ENCODE measurements at regions not wholly inside any gene's neighbourhood (a gene's known extent, or its start where the extent isn't known, plus 50 kb on each side); places are given as distances from the start of the nearest gene placed in this dataset.

GRCh38 chr17:77343031-77343800 is 202.4 kb downstream of the SEC14L1 start:
- Histone ChIP-seq H3K4me1 (peaks cover 0 to 6% of the 10 kb centered on the region in 2 donors), H3K27ac (no peak overlapping the region), H3K4me3 (no peak overlapping the region), H3K36me3 (no peaks in the 10 kb centered on the region), H3K9me3 (peaks cover 0 to 5% of the 10 kb centered on the region in 2 donors), H3K27me3 (no peaks in the 10 kb centered on the region)
- TF ChIP-seq, protein P1, sequence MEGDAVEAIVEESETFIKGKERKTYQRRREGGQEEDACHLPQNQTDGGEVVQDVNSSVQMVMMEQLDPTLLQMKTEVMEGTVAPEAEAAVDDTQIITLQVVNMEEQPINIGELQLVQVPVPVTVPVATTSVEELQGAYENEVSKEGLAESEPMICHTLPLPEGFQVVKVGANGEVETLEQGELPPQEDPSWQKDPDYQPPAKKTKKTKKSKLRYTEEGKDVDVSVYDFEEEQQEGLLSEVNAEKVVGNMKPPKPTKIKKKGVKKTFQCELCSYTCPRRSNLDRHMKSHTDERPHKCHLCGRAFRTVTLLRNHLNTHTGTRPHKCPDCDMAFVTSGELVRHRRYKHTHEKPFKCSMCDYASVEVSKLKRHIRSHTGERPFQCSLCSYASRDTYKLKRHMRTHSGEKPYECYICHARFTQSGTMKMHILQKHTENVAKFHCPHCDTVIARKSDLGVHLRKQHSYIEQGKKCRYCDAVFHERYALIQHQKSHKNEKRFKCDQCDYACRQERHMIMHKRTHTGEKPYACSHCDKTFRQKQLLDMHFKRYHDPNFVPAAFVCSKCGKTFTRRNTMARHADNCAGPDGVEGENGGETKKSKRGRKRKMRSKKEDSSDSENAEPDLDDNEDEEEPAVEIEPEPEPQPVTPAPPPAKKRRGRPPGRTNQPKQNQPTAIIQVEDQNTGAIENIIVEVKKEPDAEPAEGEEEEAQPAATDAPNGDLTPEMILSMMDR (IDR thresholded peaks at IDR 0.05) = no peak
- DNase-seq (ENCODE audit: low spot score) = peak; percentile 9

- H3K4me1 ChIP-seq = peaks cover 0 to 6% of the 10 kb centered on the region in 2 donors
- no peaks in the 10 kb centered on the region for H3K27me3 ChIP-seq
- TF ChIP-seq, protein P1 (IDR thresholded peaks at IDR 0.05) = no peak
- no peak overlapping the region for H3K27ac ChIP-seq
- H3K4me3 ChIP-seq = no peak overlapping the region
- peaks cover 0 to 5% of the 10 kb centered on the region in 2 donors for H3K9me3 ChIP-seq
- H3K36me3 ChIP-seq = no peaks in the 10 kb centered on the region
- DNase-seq (ENCODE audit: low spot score) = no peak
Measured at GRCh38 chr17:77344038-77344437, 203.3 kb downstream of the SEC14L1 start.

DNA sequence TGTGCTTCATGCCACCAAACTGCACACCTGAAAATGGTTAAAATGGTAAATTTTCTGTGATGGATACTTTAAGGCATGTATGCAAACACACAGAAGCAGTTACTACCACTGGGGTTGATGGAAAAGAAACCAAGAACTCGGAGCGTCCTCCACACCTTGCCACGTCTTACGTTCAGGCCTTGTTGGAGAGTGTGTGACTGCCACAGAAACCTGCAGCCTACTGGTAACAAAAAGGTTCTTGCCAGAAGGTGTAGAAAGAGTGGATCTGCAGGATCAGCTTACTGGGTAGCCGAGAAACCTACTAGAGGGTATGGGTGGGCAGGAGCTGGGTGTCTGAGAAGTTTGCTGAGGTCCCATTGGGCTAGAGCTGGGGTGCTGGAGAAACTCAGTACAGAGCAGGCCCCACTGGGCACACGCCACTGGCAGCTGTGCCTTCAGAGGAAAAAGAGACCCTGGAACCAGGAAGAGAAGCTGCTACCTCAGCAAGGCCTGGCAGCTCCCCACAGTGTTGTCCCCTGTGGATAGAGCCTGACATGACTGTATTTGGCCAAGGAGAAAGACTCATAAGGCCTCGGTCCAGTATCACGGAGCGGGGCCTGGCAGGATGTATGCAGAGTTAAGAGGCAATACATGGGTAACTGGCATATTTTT is 204.6 kb downstream of the SEC14L1 start:
- Histone ChIP-seq H3K4me3 (no peak overlapping the region), H3K27ac (no peak overlapping the region), H3K4me1 (peaks cover 0 to 13% of the 10 kb centered on the region in 2 donors), H3K9me3 (peaks cover 0 to 5% of the 10 kb centered on the region in 2 donors), H3K36me3 (no peaks in the 10 kb centered on the region), H3K27me3 (no peaks in the 10 kb centered on the region)
- TF ChIP-seq, protein P1 (IDR thresholded peaks at IDR 0.05) = no peak
- peak; percentile 57 for DNase-seq (ENCODE audit: low spot score)

- Histone ChIP-seq H3K27me3 (no peaks in the 10 kb centered on the region), H3K9me3 (peaks cover 0 to 5% of the 10 kb centered on the region in 2 donors), H3K27ac (no peak overlapping the region), H3K36me3 (no peaks in the 10 kb centered on the region), H3K4me1 (peaks cover 0 to 27% of the 10 kb centered on the region in 2 donors), H3K4me3 (no peak overlapping the region)
- DNase-seq (ENCODE audit: low spot score) = peak; percentile 7
- TF ChIP-seq, protein P1 (IDR thresholded peaks at IDR 0.05) = no peak
Measured at GRCh38 chr17:77346765-77347164, 206.0 kb downstream of the SEC14L1 start.

DNA sequence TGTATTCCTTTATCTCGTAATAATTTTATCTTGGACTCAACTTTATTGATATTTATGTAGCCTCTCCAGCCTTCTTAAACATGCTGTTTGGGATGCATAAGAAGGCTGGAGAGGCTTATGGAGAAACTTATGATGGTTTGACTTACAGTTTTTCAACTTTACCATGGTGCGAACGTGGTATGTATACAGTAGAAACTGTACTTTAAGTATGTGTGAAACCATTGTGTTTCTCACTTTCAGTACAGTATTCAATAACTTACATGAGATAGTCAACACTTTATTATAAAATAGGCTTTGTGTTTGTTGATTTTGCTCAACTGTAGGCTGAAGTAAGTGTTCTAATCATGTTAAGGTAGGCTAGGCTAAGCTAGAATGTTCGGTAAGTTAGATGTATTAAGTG is 206.8 kb downstream of the SEC14L1 start:
- Histone ChIP-seq H3K4me3 (no peak overlapping the region), H3K27me3 (no peaks in the 10 kb centered on the region), H3K27ac (no peak overlapping the region), H3K9me3 (peaks cover 0 to 5% of the 10 kb centered on the region in 2 donors), H3K4me1 (peaks cover 0 to 35% of the 10 kb centered on the region in 2 donors), H3K36me3 (no peaks in the 10 kb centered on the region)
- TF ChIP-seq, protein P1 (IDR thresholded peaks at IDR 0.05) = no peak
- no peak for DNase-seq (ENCODE audit: low spot score)

All from right atrium auricular region (tissue), 2 donors.